ENCODE measurements at regions not wholly inside any gene's neighbourhood (a gene's known extent, or its start where the extent isn't known, plus 50 kb on each side); places are given as distances from the start of the nearest gene placed in this dataset.
"Not testable (repeated sequence)": the region's sequence is repeated elsewhere in the genome, so short reads cannot be mapped to it uniquely, and the experiment has no call there.

DNA sequence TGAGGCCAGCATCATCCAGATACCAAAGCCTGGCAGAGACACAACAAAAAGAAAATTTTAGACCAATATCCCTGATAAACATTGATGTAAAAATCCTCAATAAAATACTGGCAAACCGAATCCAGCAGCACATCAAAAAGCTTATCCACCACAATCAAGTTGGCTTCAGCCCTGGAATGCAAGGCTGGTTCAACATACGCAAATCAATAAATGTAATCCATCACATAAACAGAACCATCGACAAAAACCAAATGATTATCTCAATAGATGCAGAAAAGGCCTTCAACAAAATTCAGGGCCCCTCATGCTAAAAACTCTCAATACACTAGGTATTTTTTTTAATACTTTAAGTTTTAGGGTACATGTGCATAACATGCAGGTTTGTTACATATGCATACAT is 74.1 kb downstream of the ELAPOR2 start:
- H3K27ac Mint-ChIP-seq; H3K4me1 ChIP-seq (ENCODE audit: control insufficient read depth in 2 of 2, insufficient read depth in 2 of 2, low read length in 2 of 2); H3K36me3 ChIP-seq (replicated peaks in 1 of 2; ENCODE audit: control extremely low read depth in 1 of 2, control insufficient read depth in 1 of 2, extremely low read depth in 1 of 2, insufficient read depth in 2 of 2, low read length in 1 of 2); ATAC-seq (ENCODE audit: low read depth); POLR2A ChIA-PET; H2AFZ ChIP-seq (ENCODE audit: insufficient read depth, low read depth, low read length, poor library complexity, severe bottlenecking); intact Hi-C loops (cut with micrococcal nuclease); H3K27ac ChIP-seq (ENCODE audit: low read length in 2 of 2); H3K27me3 Mint-ChIP-seq; H3K4me1 Mint-ChIP-seq; H3K9ac ChIP-seq (ENCODE audit: low read length); H4K20me1 ChIP-seq (ENCODE audit: control insufficient read depth, insufficient read depth, low read length, poor library complexity, severe bottlenecking); H3K79me2 ChIP-seq (ENCODE audit: control insufficient read depth, insufficient read depth, low read length); H3K4me3 ChIP-seq (ENCODE audit: control extremely low read depth in 1 of 5, extremely low read depth in 1 of 5, insufficient read depth in 1 of 5, low read depth in 2 of 5, low read length in 4 of 5); H3K4me2 ChIP-seq (replicated peaks; ENCODE audit: low read depth, low read length, poor library complexity, severe bottlenecking); H3K27me3 ChIP-seq (replicated peaks in 1 of 4; ENCODE audit: control extremely low read depth in 1 of 4, control insufficient read depth in 3 of 4, insufficient read depth in 4 of 4, low read length in 3 of 4); H3K4me3 Mint-ChIP-seq; H3K9me3 ChIP-seq (ENCODE audit: control extremely low read depth in 1 of 3, control insufficient read depth in 2 of 3, insufficient read depth in 1 of 3, low read length in 2 of 3); DNase-seq; CTCF ChIA-PET: not testable (repeated sequence)
- H3K9me3 Mint-ChIP-seq (ENCODE audit: insufficient read depth) = peaks cover 12% of the 10 kb centered on the region
- WGBS (ENCODE audit: insufficient coverage) = no CpG with 5 or more reads among the region's 3 CpGs

DNA sequence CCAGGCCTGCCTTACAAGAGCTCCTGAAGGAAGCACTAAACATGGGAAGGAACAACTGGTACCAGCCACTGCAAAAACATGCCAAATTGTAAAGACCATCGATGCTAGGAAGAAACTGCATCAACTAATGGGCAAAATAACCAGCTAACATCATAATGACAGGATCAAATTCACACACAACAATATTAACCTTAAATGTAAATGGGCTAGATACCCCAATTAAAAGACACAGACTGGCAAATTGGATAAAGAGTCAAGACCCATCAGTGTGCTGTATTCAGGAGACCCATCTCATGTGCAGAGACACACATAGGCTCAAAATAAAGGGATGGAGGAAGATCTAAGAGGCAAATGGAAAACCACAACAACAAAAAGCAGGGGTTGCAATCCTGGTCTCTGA is 75.8 kb downstream of the ELAPOR2 start:
- H3K4me3 Mint-ChIP-seq; H3K4me3 ChIP-seq (ENCODE audit: control extremely low read depth in 1 of 5, extremely low read depth in 1 of 5, insufficient read depth in 1 of 5, low read depth in 2 of 5, low read length in 4 of 5); H3K79me2 ChIP-seq (ENCODE audit: control insufficient read depth, insufficient read depth, low read length); H4K20me1 ChIP-seq (ENCODE audit: control insufficient read depth, insufficient read depth, low read length, poor library complexity, severe bottlenecking); H3K4me1 ChIP-seq (ENCODE audit: control insufficient read depth in 2 of 2, insufficient read depth in 2 of 2, low read length in 2 of 2); H3K9ac ChIP-seq (ENCODE audit: low read length); DNase-seq; POLR2A ChIA-PET; H3K36me3 ChIP-seq (replicated peaks in 1 of 2; ENCODE audit: control extremely low read depth in 1 of 2, control insufficient read depth in 1 of 2, extremely low read depth in 1 of 2, insufficient read depth in 2 of 2, low read length in 1 of 2); ATAC-seq (ENCODE audit: low read depth); CTCF ChIA-PET; H3K27me3 Mint-ChIP-seq; intact Hi-C loops (cut with micrococcal nuclease); H2AFZ ChIP-seq (ENCODE audit: insufficient read depth, low read depth, low read length, poor library complexity, severe bottlenecking); H3K27ac Mint-ChIP-seq; H3K27ac ChIP-seq (ENCODE audit: low read length in 2 of 2); H3K4me2 ChIP-seq (replicated peaks; ENCODE audit: low read depth, low read length, poor library complexity, severe bottlenecking); H3K27me3 ChIP-seq (replicated peaks in 1 of 4; ENCODE audit: control extremely low read depth in 1 of 4, control insufficient read depth in 3 of 4, insufficient read depth in 4 of 4, low read length in 3 of 4); H3K9me3 ChIP-seq (ENCODE audit: control extremely low read depth in 1 of 3, control insufficient read depth in 2 of 3, insufficient read depth in 1 of 3, low read length in 2 of 3); H3K4me1 Mint-ChIP-seq: not testable (repeated sequence)
- no CpG with 5 or more reads among the region's 1 CpG for WGBS (ENCODE audit: insufficient coverage)
- H3K9me3 Mint-ChIP-seq (ENCODE audit: insufficient read depth) = peaks cover 12% of the 10 kb centered on the region

GRCh38 chr7:86981937-86982336 is 77.5 kb downstream of the ELAPOR2 start:
- H3K4me2 ChIP-seq (replicated peaks; ENCODE audit: low read depth, low read length, poor library complexity, severe bottlenecking); H3K4me3 Mint-ChIP-seq; H3K9me3 ChIP-seq (ENCODE audit: control extremely low read depth in 1 of 3, control insufficient read depth in 2 of 3, insufficient read depth in 1 of 3, low read length in 2 of 3); intact Hi-C loops (cut with micrococcal nuclease); DNase-seq; H3K79me2 ChIP-seq (ENCODE audit: control insufficient read depth, insufficient read depth, low read length); H3K27me3 Mint-ChIP-seq; H4K20me1 ChIP-seq (ENCODE audit: control insufficient read depth, insufficient read depth, low read length, poor library complexity, severe bottlenecking); H2AFZ ChIP-seq (ENCODE audit: insufficient read depth, low read depth, low read length, poor library complexity, severe bottlenecking); H3K27ac Mint-ChIP-seq; H3K36me3 ChIP-seq (replicated peaks in 1 of 2; ENCODE audit: control extremely low read depth in 1 of 2, control insufficient read depth in 1 of 2, extremely low read depth in 1 of 2, insufficient read depth in 2 of 2, low read length in 1 of 2); H3K4me3 ChIP-seq (ENCODE audit: control extremely low read depth in 1 of 5, extremely low read depth in 1 of 5, insufficient read depth in 1 of 5, low read depth in 2 of 5, low read length in 4 of 5); ATAC-seq (ENCODE audit: low read depth); H3K27me3 ChIP-seq (replicated peaks in 1 of 4; ENCODE audit: control extremely low read depth in 1 of 4, control insufficient read depth in 3 of 4, insufficient read depth in 4 of 4, low read length in 3 of 4); CTCF ChIA-PET; H3K9ac ChIP-seq (ENCODE audit: low read length); H3K4me1 Mint-ChIP-seq; POLR2A ChIA-PET; H3K27ac ChIP-seq (ENCODE audit: low read length in 2 of 2): not testable (repeated sequence)
- 85% methylated on average over 9 of the region's 9 CpGs for WGBS (ENCODE audit: insufficient coverage)
- peaks cover 4 to 13% of the 10 kb centered on the region in 2 donors for H3K4me1 ChIP-seq (ENCODE audit: control insufficient read depth in 2 of 2, insufficient read depth in 2 of 2, low read length in 2 of 2)
- peaks cover 12% of the 10 kb centered on the region for H3K9me3 Mint-ChIP-seq (ENCODE audit: insufficient read depth)
